ENCODE measurements at regions not wholly inside any gene's neighbourhood (a gene's known extent, or its start where the extent isn't known, plus 50 kb on each side); places are given as distances from the start of the nearest gene placed in this dataset.

GRCh38 chr15:47386459-47386858 lies 330.8 kb upstream of the SEMA6D start:
- Histone ChIP-seq H3K79me2 (ENCODE audit: control insufficient read depth, low read length) (no peaks in the 10 kb centered on the region), H3K27me3 (ENCODE audit: control insufficient read depth, low read length) (no peaks in the 10 kb centered on the region), H3K4me3 (ENCODE audit: low read length) (no peak overlapping the region), H3K4me1 (ENCODE audit: control insufficient read depth, low read length) (no peaks in the 10 kb centered on the region), H3K27ac (ENCODE audit: low read depth, low read length) (no peak overlapping the region), H3F3A (ENCODE audit: control insufficient read depth, insufficient read depth) (no peaks in the 10 kb centered on the region), H3K9me2 (replicated peaks; ENCODE audit: control insufficient read depth, low read length) (no peaks in the 10 kb centered on the region; the same call in 1 of the 2 replicates), H3K36me3 (ENCODE audit: control insufficient read depth, low read length) (no peaks in the 10 kb centered on the region), H4K20me1 (ENCODE audit: control insufficient read depth, insufficient read depth, low read depth, low read length) (no peaks in the 10 kb centered on the region), H3K4me2 (ENCODE audit: low read length) (no peak overlapping the region), H3K9me3 (ENCODE audit: control insufficient read depth, insufficient read depth, low read length) (no peaks in the 10 kb centered on the region)
- no peak for TF ChIP-seq EZH2phosphoT487 (IDR thresholded peaks at IDR 0.05; ENCODE audit: borderline replicate concordance, low read length)
- TF ChIP-seq CTCF (IDR thresholded peaks at IDR 0.05; ENCODE audit: low read depth, low read length, poor library complexity, severe bottlenecking): no peak

- no peaks in the 10 kb centered on the region for H3K27me3 ChIP-seq (ENCODE audit: control insufficient read depth, low read length)
- H3F3A ChIP-seq (ENCODE audit: control insufficient read depth, insufficient read depth): no peaks in the 10 kb centered on the region
- no peaks in the 10 kb centered on the region; the same call in 1 of the 2 replicates for H3K9me2 ChIP-seq (replicated peaks; ENCODE audit: control insufficient read depth, low read length)
- H3K79me2 ChIP-seq (ENCODE audit: control insufficient read depth, low read length): no peaks in the 10 kb centered on the region
- H3K4me2 ChIP-seq (ENCODE audit: low read length): no peak overlapping the region
- no peaks in the 10 kb centered on the region for H3K9me3 ChIP-seq (ENCODE audit: control insufficient read depth, insufficient read depth, low read length)
- no peak overlapping the region for H3K27ac ChIP-seq (ENCODE audit: low read depth, low read length)
- H3K4me3 ChIP-seq (ENCODE audit: low read length): no peak overlapping the region
- H3K4me1 ChIP-seq (ENCODE audit: control insufficient read depth, low read length): no peaks in the 10 kb centered on the region
- H3K36me3 ChIP-seq (ENCODE audit: control insufficient read depth, low read length): no peaks in the 10 kb centered on the region
- no peak for TF ChIP-seq EZH2phosphoT487 (IDR thresholded peaks at IDR 0.05; ENCODE audit: borderline replicate concordance, low read length)
- TF ChIP-seq CTCF (IDR thresholded peaks at IDR 0.05; ENCODE audit: low read depth, low read length, poor library complexity, severe bottlenecking): no peak
- no peaks in the 10 kb centered on the region for H4K20me1 ChIP-seq (ENCODE audit: control insufficient read depth, insufficient read depth, low read depth, low read length)
Observed at GRCh38 chr15:47388299-47388698, 329.0 kb upstream of the SEMA6D start.

GRCh38 chr15:47390208-47390765 lies 327.0 kb upstream of the SEMA6D start:
- no peak for TF ChIP-seq EZH2phosphoT487 (IDR thresholded peaks at IDR 0.05; ENCODE audit: borderline replicate concordance, low read length)
- no peak for TF ChIP-seq CTCF (IDR thresholded peaks at IDR 0.05; ENCODE audit: low read depth, low read length, poor library complexity, severe bottlenecking)
- no peaks in the 10 kb centered on the region for H3K36me3 ChIP-seq (ENCODE audit: control insufficient read depth, low read length)
- H3K9me2 ChIP-seq (replicated peaks; ENCODE audit: control insufficient read depth, low read length): no peaks in the 10 kb centered on the region; the same call in 1 of the 2 replicates
- no peaks in the 10 kb centered on the region; the same call in 1 of the 2 replicates for H3K27me3 ChIP-seq (ENCODE audit: control insufficient read depth, low read length)
- no peak overlapping the region for H3K27ac ChIP-seq (ENCODE audit: low read depth, low read length)
- H3K4me2 ChIP-seq (ENCODE audit: low read length): no peak overlapping the region
- H4K20me1 ChIP-seq (ENCODE audit: control insufficient read depth, insufficient read depth, low read depth, low read length): no peaks in the 10 kb centered on the region
- H3K4me3 ChIP-seq (ENCODE audit: low read length): no peak overlapping the region
- H3K79me2 ChIP-seq (ENCODE audit: control insufficient read depth, low read length): no peaks in the 10 kb centered on the region
- H3K9me3 ChIP-seq (ENCODE audit: control insufficient read depth, insufficient read depth, low read length): no peaks in the 10 kb centered on the region
- no peaks in the 10 kb centered on the region for H3K4me1 ChIP-seq (ENCODE audit: control insufficient read depth, low read length)
- no peaks in the 10 kb centered on the region for H3F3A ChIP-seq (ENCODE audit: control insufficient read depth, insufficient read depth)
